Ovary (tissue), 7 donors: ENCODE measurements at regions not wholly inside any gene's neighbourhood (a gene's known extent, or its start where the extent isn't known, plus 50 kb on each side); places are given as distances from the start of the nearest gene placed in this dataset.

ENCODE experiments used
- DNase-seq, 5 donors: peaks; one replicate each; pipeline ENCODE4 v3.0.0-alpha.2; 2019 to 2020
- H3K27ac ChIP-seq, 2 donors: fragments of 200-600 bp; one replicate each; pipeline versions ENCODE4 v1.5.1 to v1.8.0; 2019 to 2022
- H3K27me3 ChIP-seq: fragments of 200-600 bp; one replicate; pipeline ENCODE4 v1.8.0; 2022
- H3K36me3 ChIP-seq: fragments of 200-600 bp; sonication (generic); one replicate; pipeline ENCODE4 v1.5.1; 2019
- H3K4me1 ChIP-seq: one replicate; pipeline ENCODE4 v1.8.1; 2013; ENCODE audit warnings: mild to moderate bottlenecking, moderate library complexity; ENCODE audit not compliant: insufficient read depth
- H3K4me3 ChIP-seq: fragments of 200-600 bp; sonication (generic); one replicate; pipeline ENCODE4 v1.5.1; 2017
- H3K9me3 ChIP-seq, 2 donors: fragments of 200-600 bp in 1 of 2; sonication (generic) in 1 of 2; one replicate each; pipeline versions ENCODE4 v1.5.1 to v1.8.1; 2013 to 2019; ENCODE audit warnings: mild to moderate bottlenecking in 1 of 2, moderate library complexity in 1 of 2
- EP300 ChIP-seq: sonication (generic); formaldehyde crosslinking; IDR thresholded peaks from one replicate; pipeline ENCODE4 v1.6.1; 2017; ENCODE audit warnings: antibody characterized with exemption
- POLR2A ChIP-seq: fragments of 450-650 bp; IDR thresholded peaks from one replicate; pipeline ENCODE4 v1.6.1; 2017; ENCODE audit warnings: antibody characterized with exemption, mild to moderate bottlenecking, moderate library complexity
- WGBS, 3 donors: extraction: QIAGEN DNeasy Blood & Tissue Kit in 1 of 3; methylation state at CpG; one replicate each; pipeline versions ENCODE4 v1.1.5 to v1.1.7; 2013 to 2017; 5-methylcytosine and 5-hydroxymethylcytosine counted together
- intact Hi-C, 4 donors: fragments of 100-400 bp; cut with DNase I; formaldehyde crosslinking; loops; one replicate each; pipeline versions ENCODE4 v1.11.0 to v1.15.1; 2022 to 2023
- TF ChIP-seq, protein P1 (sequence below), 3 donors: fragments of 450-650 bp in 2 of 3; fragments of 200-600 bp in 1 of 3; IDR thresholded peaks; one replicate each; pipeline versions ENCODE4 v1.5.1 to v1.8.0; 2016 to 2022; ENCODE audit warnings: antibody characterized with exemption in 3 of 3, mild to moderate bottlenecking in 1 of 3
- donor health status: DM: no; HTN: no; CAD: no; lungs with moderate emphysema.
- donor health status: DM: no; HTN: no; CAD: no.
- donor health status: Bipolar disorder and iron deficiency.
- donor health status: DM: no; HTN: no; CAD: no.
- donor health status: DM: yes; HTN: yes; CAD: no.

- H3K4me3 ChIP-seq = no peak overlapping the region
- no peak overlapping the region for H3K27ac ChIP-seq
- H3K36me3 ChIP-seq = no peaks in the 10 kb centered on the region
- no peaks in the 10 kb centered on the region for H3K4me1 ChIP-seq
- TF ChIP-seq POLR2A (no peak), EP300 (no peak)
- TF ChIP-seq, protein P1, sequence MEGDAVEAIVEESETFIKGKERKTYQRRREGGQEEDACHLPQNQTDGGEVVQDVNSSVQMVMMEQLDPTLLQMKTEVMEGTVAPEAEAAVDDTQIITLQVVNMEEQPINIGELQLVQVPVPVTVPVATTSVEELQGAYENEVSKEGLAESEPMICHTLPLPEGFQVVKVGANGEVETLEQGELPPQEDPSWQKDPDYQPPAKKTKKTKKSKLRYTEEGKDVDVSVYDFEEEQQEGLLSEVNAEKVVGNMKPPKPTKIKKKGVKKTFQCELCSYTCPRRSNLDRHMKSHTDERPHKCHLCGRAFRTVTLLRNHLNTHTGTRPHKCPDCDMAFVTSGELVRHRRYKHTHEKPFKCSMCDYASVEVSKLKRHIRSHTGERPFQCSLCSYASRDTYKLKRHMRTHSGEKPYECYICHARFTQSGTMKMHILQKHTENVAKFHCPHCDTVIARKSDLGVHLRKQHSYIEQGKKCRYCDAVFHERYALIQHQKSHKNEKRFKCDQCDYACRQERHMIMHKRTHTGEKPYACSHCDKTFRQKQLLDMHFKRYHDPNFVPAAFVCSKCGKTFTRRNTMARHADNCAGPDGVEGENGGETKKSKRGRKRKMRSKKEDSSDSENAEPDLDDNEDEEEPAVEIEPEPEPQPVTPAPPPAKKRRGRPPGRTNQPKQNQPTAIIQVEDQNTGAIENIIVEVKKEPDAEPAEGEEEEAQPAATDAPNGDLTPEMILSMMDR (IDR thresholded peaks at IDR 0.05) = no peak
- intact Hi-C loops = no loop called here
- 87 to 95% (median 93%) methylated on average over 2 of the region's 2 CpGs for WGBS, 3 donors
- no peaks in the 10 kb centered on the region for H3K9me3 ChIP-seq
- no peak for DNase-seq
- no peaks in the 10 kb centered on the region for H3K27me3 ChIP-seq
Observed at GRCh38 chr1:232859216-232859615, 54.0 kb downstream of the MAP10 start.

GRCh38 chr1:232861107-232861506, 55.9 kb downstream of the MAP10 start:
- Histone ChIP-seq H3K4me1 (no peaks in the 10 kb centered on the region), H3K27me3 (no peaks in the 10 kb centered on the region), H3K36me3 (no peaks in the 10 kb centered on the region), H3K9me3 (no peaks in the 10 kb centered on the region), H3K4me3 (no peak overlapping the region), H3K27ac (no peak overlapping the region)
- intact Hi-C loops = no loop called here
- TF ChIP-seq EP300 (no peak), POLR2A (no peak)
- TF ChIP-seq, protein P1 (IDR thresholded peaks at IDR 0.05) = no peak
- 90 to 94% (median 92%) methylated on average over 4 of the region's 4 CpGs for WGBS, 3 donors
- no peak for DNase-seq

GRCh38 chr1:232863544-232864275, 58.5 kb downstream of the MAP10 start:
- H3K4me1 ChIP-seq = peaks cover under 1% of the 10 kb centered on the region
- no peak overlapping the region for H3K27ac ChIP-seq
- intact Hi-C loops = no loop called here
- 89 to 91% (median 91%) methylated on average over 10 of the region's 10 CpGs for WGBS, 3 donors
- no peak for DNase-seq
- H3K36me3 ChIP-seq = no peaks in the 10 kb centered on the region
- no peak overlapping the region for H3K4me3 ChIP-seq
- H3K27me3 ChIP-seq = no peaks in the 10 kb centered on the region
- H3K9me3 ChIP-seq = no peaks in the 10 kb centered on the region
- TF ChIP-seq, protein P1 (IDR thresholded peaks at IDR 0.05) = no peak
- TF ChIP-seq EP300 = no peak
- no peak for TF ChIP-seq POLR2A

DNA sequence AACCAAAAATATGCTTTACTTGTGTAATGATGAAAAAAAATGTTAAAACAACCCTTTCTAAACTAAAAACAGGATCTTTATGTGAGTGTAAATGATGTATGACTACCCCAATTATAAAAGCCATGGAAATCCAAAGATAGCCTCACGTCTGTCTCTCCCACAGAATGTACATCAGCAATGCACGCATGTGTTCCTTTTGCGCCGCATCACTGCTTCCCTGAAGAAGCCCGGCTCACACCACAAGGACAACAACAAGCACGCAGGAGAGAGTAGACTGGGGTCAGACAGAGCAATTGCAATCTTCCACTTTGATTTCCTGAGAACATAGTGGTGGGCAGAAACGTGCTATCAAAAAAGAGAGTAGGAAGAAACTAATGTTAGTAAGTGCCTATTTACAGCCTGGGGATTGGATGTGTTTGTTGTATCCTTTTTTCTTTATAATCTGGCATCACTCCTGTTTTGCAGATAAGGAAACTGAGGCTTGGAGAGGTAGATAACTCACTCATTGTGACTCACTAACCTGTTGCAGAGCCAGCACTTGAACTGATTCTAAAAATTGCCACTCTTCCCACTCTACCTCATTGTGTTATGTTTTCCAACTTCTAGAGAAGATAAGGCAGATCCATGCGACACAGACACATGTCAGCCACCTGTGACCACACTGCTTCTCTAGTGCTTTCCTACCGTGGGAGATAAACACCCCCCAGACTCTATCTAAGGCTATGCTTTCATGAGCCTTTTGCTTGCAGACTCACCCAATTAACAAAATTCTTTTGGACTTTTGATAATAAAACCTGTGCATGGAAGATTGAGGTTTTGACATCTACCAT, 60.1 kb downstream of the MAP10 start:
- DNase-seq = no peak
- WGBS, 3 donors = 66 to 74% (median 69%) methylated on average over 9 of the region's 9 CpGs
- peaks cover 3% of the 10 kb centered on the region for H3K4me1 ChIP-seq
- no peak overlapping the region for H3K27ac ChIP-seq
- H3K9me3 ChIP-seq = no peaks in the 10 kb centered on the region
- H3K4me3 ChIP-seq = no peak overlapping the region
- TF ChIP-seq EP300 (no peak), POLR2A (no peak)
- TF ChIP-seq, protein P1 (IDR thresholded peaks at IDR 0.05) = no peak
- intact Hi-C loops = no loop called here
- no peaks in the 10 kb centered on the region for H3K27me3 ChIP-seq
- H3K36me3 ChIP-seq = no peaks in the 10 kb centered on the region
